ENCODE measurements at regions not wholly inside any gene's neighbourhood (a gene's known extent, or its start where the extent isn't known, plus 50 kb on each side); places are given as distances from the start of the nearest gene placed in this dataset.
A peak's percentile ranks its signal among the peaks of the same experiment; 100 is the strongest.

GRCh38 chr12:127479256-127479655 is 787.7 kb upstream of the TMEM132C start:
- H3K79me1 ChIP-seq (ENCODE audit: low read depth, low read length), result no peaks in the 10 kb centered on the region
- no peak overlapping the region for H3K4me3 ChIP-seq (ENCODE audit: extremely low read depth in 1 of 4, insufficient read depth in 2 of 4, low read depth in 3 of 4, low read length in 4 of 4)
- no peak overlapping the region for H3K14ac ChIP-seq (ENCODE audit: insufficient read length)
- H2BK120ac ChIP-seq (replicated peaks; ENCODE audit: low read depth, low read length), result no peak overlapping the region
- H2BK20ac ChIP-seq (ENCODE audit: low read length), result no peak overlapping the region
- no peaks in the 10 kb centered on the region for H3K27me3 ChIP-seq (replicated peaks in 1 of 4; ENCODE audit: control insufficient read depth in 3 of 4, extremely low read depth in 1 of 4, insufficient read depth in 3 of 4, low read length in 3 of 4)
- DNase-seq (ENCODE audit: low read depth in 1 of 2, low spot score in 2 of 2), result peak in 1 of 2 experiments; percentile 41
- no peak overlapping the region for H4K8ac ChIP-seq (ENCODE audit: extremely low read depth, insufficient read depth, low read length)
- no peak overlapping the region for H2BK12ac ChIP-seq (ENCODE audit: low read depth, low read length)
- no peak for FAIRE-seq
- peaks cover 0 to 2% of the 10 kb centered on the region in 2 experiments; a peak in 1 of 4 replicates for H3K9me3 ChIP-seq (ENCODE audit: insufficient read depth in 2 of 2, low read depth in 1 of 2, low read length in 1 of 2)
- no peak overlapping the region for H3K4ac ChIP-seq (replicated peaks; ENCODE audit: insufficient read length, low read depth, low read length)
- no peak overlapping the region for H2AK5ac ChIP-seq (ENCODE audit: low read depth, low read length)
- CTCF ChIA-PET (ENCODE audit: partially characterized antibody), result interaction anchor here (0.6 to 1.2 kb wide), 2 partner anchors 17 to 82 kb away, joined by 3 read pairs; no protein-coding TSS in a partner anchor
- H4K20me1 ChIP-seq (replicated peaks in 1 of 2; ENCODE audit: control insufficient read depth in 1 of 2, insufficient read depth in 2 of 2, low read length in 2 of 2), result no peaks in the 10 kb centered on the region
- H3K56ac ChIP-seq (replicated peaks; ENCODE audit: insufficient read length, low read depth, low read length), result no peak overlapping the region
- H2BK5ac ChIP-seq (ENCODE audit: low read depth, low read length), result no peak overlapping the region
- H3K79me2 ChIP-seq (ENCODE audit: control insufficient read depth in 1 of 2, insufficient read depth in 2 of 2, low read length in 2 of 2), result no peaks in the 10 kb centered on the region
- no peak overlapping the region for H2AFZ ChIP-seq (ENCODE audit: low read length)
- POLR2A ChIA-PET (ENCODE audit: partially characterized antibody), result no interaction called here
- H3K4me2 ChIP-seq (ENCODE audit: insufficient read depth in 1 of 2, low read depth in 2 of 2, low read length in 2 of 2), result no peak overlapping the region
- H4K5ac ChIP-seq (ENCODE audit: insufficient read length, low read depth, low read length), result no peak overlapping the region
- no peak overlapping the region for H3K23ac ChIP-seq (ENCODE audit: insufficient read length)
- H3K9ac ChIP-seq (replicated peaks in 1 of 4; ENCODE audit: extremely low read depth in 1 of 4, low read depth in 3 of 4, low read length in 3 of 4), result no peak overlapping the region
- no peaks in the 10 kb centered on the region; a peak in 1 of 8 replicates for H3K36me3 ChIP-seq (ENCODE audit: control insufficient read depth in 2 of 4, insufficient read depth in 4 of 4, low read length in 3 of 4)
- no peak overlapping the region for H3K18ac ChIP-seq (ENCODE audit: extremely low read depth, low read length)
- WGBS, 2 experiments (ENCODE audit: extremely low coverage in 1 of 2, insufficient coverage in 1 of 2, insufficient read length in 1 of 2, insufficient replicate concordance in 2 of 2, low coverage in 1 of 2, low lambda C conversion rate in 2 of 2, missing lambda C conversion rate in 1 of 2), result 95% methylated on average over 5 of the region's 5 CpGs; no CpG with 5 or more reads in 1 of the 2 experiments
- H2BK15ac ChIP-seq (ENCODE audit: low read length), result no peak overlapping the region
- no peak overlapping the region for H4K91ac ChIP-seq (replicated peaks; ENCODE audit: insufficient read length, low read length)
- no peaks in the 10 kb centered on the region for H3K4me1 ChIP-seq (replicated peaks in 1 of 4; ENCODE audit: control insufficient read depth in 3 of 4, insufficient read depth in 4 of 4, low read length in 3 of 4)
- H3K23me2 ChIP-seq (ENCODE audit: low read depth, low read length), result no peaks in the 10 kb centered on the region
- H3K27ac ChIP-seq (ENCODE audit: low read depth, low read length), result no peak overlapping the region
- TF ChIP-seq TBP (IDR thresholded peaks at IDR 0.05; ENCODE audit: low read depth, low read length), result no peak
- no peak for TF ChIP-seq SUZ12 (IDR thresholded peaks at IDR 0.05; ENCODE audit: low read length)
- TF ChIP-seq CBX8 (IDR thresholded peaks at IDR 0.05; ENCODE audit: borderline replicate concordance, low read depth, low read length), result no peak
- TF ChIP-seq SP4 (IDR thresholded peaks at IDR 0.05; ENCODE audit: low read length), result no peak
- TF ChIP-seq SP1 (IDR thresholded peaks at IDR 0.05; ENCODE audit: low read depth, low read length), result no peak
- no peak for TF ChIP-seq BRCA1 (IDR thresholded peaks at IDR 0.05; ENCODE audit: low read depth, low read length)
- no peak for TF ChIP-seq ASH2L (IDR thresholded peaks at IDR 0.05; ENCODE audit: low read length)
- no peak for TF ChIP-seq USF2 (IDR thresholded peaks at IDR 0.05; ENCODE audit: low read length)
- TF ChIP-seq TCF12 (IDR thresholded peaks at IDR 0.05; ENCODE audit: low read depth, low read length), result no peak
- no peak for TF ChIP-seq SAP30 (IDR thresholded peaks at IDR 0.05; ENCODE audit: insufficient read depth, insufficient replicate concordance, low read length)
- TF ChIP-seq TAF1 (IDR thresholded peaks at IDR 0.05; ENCODE audit: low read depth, low read length), result no peak
- no peak for TF ChIP-seq NRF1 (IDR thresholded peaks at IDR 0.05; ENCODE audit: low read depth, low read length)
- TF ChIP-seq, protein P1, sequence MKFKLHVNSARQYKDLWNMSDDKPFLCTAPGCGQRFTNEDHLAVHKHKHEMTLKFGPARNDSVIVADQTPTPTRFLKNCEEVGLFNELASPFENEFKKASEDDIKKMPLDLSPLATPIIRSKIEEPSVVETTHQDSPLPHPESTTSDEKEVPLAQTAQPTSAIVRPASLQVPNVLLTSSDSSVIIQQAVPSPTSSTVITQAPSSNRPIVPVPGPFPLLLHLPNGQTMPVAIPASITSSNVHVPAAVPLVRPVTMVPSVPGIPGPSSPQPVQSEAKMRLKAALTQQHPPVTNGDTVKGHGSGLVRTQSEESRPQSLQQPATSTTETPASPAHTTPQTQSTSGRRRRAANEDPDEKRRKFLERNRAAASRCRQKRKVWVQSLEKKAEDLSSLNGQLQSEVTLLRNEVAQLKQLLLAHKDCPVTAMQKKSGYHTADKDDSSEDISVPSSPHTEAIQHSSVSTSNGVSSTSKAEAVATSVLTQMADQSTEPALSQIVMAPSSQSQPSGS (IDR thresholded peaks at IDR 0.05; ENCODE audit: low read length), result no peak
